ENCODE measurements at regions not wholly inside any gene's neighbourhood (a gene's known extent, or its start where the extent isn't known, plus 50 kb on each side); places are given as distances from the start of the nearest gene placed in this dataset.

DNA sequence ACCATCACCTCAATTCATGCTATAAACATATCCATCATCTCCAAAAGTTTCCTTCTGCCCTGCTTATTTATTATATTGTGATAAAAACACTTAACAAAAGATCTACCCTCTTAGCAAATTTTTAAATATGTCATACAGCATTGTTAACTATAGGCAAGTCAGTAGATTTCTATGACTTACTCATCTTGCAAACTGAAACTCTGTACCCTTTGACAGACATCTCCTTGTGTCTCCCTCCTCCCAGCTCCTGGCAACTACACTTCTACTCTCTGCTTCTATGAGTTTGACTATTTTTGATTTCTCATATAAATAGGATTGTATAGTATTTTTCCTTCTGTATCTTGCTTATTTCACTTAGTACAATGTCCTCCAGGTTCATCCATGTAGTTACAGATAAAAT, 174.8 kb downstream of the TNFSF18 start:
- TF ChIP-seq, protein P1, sequence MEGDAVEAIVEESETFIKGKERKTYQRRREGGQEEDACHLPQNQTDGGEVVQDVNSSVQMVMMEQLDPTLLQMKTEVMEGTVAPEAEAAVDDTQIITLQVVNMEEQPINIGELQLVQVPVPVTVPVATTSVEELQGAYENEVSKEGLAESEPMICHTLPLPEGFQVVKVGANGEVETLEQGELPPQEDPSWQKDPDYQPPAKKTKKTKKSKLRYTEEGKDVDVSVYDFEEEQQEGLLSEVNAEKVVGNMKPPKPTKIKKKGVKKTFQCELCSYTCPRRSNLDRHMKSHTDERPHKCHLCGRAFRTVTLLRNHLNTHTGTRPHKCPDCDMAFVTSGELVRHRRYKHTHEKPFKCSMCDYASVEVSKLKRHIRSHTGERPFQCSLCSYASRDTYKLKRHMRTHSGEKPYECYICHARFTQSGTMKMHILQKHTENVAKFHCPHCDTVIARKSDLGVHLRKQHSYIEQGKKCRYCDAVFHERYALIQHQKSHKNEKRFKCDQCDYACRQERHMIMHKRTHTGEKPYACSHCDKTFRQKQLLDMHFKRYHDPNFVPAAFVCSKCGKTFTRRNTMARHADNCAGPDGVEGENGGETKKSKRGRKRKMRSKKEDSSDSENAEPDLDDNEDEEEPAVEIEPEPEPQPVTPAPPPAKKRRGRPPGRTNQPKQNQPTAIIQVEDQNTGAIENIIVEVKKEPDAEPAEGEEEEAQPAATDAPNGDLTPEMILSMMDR (IDR thresholded peaks at IDR 0.05; ENCODE audit: low read depth, low read length) = no peak
- no peak overlapping the region for H3K4me3 ChIP-seq (ENCODE audit: low read depth, low read length)

DNA sequence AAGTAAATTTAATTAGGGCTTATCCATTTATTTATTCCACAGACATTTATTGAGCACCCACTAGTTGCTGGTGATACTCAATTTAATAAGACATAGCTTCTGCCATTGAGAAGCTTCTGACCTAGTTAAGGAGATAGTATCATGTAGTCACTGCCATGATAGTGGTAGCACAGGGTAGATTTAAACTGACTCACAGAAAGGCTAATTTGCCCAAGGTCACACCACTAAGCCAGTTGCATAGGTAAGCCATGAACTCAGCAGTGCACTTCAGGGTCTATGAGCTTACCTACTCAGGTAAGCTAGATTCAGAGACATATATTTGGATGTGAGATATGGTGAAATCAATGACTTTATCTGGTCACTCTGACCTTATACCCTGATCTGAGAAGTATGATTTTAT, 168.4 kb downstream of the TNFSF18 start:
- no peak overlapping the region for H3K4me3 ChIP-seq (ENCODE audit: low read depth, low read length)
- TF ChIP-seq, protein P1 (IDR thresholded peaks at IDR 0.05; ENCODE audit: low read depth, low read length) = no peak

GRCh38 chr1:172882791-172883386, 167.9 kb downstream of the TNFSF18 start:
- H3K4me3 ChIP-seq (ENCODE audit: low read depth, low read length) = no peak overlapping the region
- TF ChIP-seq, protein P1 (IDR thresholded peaks at IDR 0.05; ENCODE audit: low read depth, low read length) = no peak

DNA sequence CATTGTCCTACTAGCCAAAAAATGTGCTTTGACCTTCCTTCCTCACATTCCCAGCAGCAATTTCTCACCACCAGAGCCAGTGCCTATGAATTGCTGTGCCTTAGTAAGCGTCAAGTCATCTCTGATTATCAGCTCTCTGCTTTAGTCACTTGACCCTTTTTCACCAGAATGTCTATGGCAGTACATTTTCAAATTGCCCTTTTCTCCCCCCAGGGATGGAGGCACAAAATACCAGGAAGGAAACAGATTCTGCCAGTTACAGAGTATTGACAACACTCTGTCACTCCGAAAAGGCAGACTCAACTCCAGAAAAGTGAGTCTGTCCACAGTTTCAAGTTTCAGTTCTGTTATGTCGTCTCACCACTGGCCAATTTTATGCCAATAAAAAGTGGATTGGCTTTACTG, 167.4 kb downstream of the TNFSF18 start:
- TF ChIP-seq, protein P1 (IDR thresholded peaks at IDR 0.05; ENCODE audit: low read depth, low read length) = no peak

DNA sequence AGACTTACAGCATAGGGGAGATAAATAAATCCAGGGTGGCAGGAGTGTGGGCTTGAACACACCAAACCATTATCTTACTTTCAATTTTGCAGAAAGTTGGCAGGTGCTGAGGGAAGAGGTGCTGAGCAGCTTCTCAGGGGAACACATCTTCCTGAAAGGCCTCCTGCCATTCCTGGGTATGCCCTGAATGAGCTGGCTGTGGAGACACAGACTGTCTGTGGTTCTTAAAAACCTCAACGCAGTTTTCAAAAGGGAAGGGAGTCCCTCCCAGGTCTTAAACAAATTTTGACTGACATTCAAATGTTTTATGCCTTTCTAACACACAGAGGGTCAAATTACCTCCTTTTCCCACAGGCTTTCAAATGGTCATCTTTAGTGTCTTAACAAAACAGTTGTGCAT, 166.9 kb downstream of the TNFSF18 start:
- no peak overlapping the region for H3K4me3 ChIP-seq (ENCODE audit: low read depth, low read length)
- TF ChIP-seq, protein P1 (IDR thresholded peaks at IDR 0.05; ENCODE audit: low read depth, low read length) = no peak

More for the DNA sequence above, 167.4 kb downstream of the TNFSF18 start:
- no peak overlapping the region for H3K4me3 ChIP-seq (ENCODE audit: low read depth, low read length)

GRCh38 chr1:172885411-172885810, 165.3 kb downstream of the TNFSF18 start:
- TF ChIP-seq, protein P1 (IDR thresholded peaks at IDR 0.05; ENCODE audit: low read depth, low read length) = no peak

DNA sequence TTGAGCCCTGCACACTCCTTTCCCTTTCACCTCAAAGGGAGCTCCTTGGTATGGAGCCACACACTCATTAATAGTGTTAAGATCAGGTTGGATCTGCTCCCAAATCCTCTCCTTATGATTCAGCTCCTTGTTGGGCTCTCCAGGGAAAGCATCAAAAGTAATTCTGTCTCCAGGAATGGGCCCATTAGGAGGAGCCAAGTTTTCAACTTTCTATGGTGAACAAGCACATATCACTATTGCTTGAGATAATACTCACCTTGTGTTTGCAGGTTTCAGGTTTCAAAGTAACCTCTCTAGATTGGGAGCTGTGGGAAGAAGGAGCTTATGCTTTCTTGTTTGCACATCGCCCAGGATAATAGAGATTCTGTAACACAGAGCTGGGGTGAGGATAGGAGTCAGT, 164.8 kb downstream of the TNFSF18 start:
- TF ChIP-seq, protein P1 (IDR thresholded peaks at IDR 0.05; ENCODE audit: low read depth, low read length) = no peak
- no peak overlapping the region for H3K4me3 ChIP-seq (ENCODE audit: low read depth, low read length)

More at GRCh38 chr1:172885411-172885810, 165.3 kb downstream of the TNFSF18 start:
- no peak overlapping the region for H3K4me3 ChIP-seq (ENCODE audit: low read depth, low read length)
